ENCODE measurements at regions not wholly inside any gene's neighbourhood (a gene's known extent, or its start where the extent isn't known, plus 50 kb on each side); places are given as distances from the start of the nearest gene placed in this dataset.

GRCh38 chr6:91221072-91221720 is 634.3 kb upstream of the MAP3K7 start:
- Histone ChIP-seq H3K9me3 (replicated peaks; ENCODE audit: insufficient read depth, low read length) (no peaks in the 10 kb centered on the region), H3K4me1 (ENCODE audit: low read length) (no peaks in the 10 kb centered on the region), H4K20me1 (ENCODE audit: insufficient read depth, low read length) (no peaks in the 10 kb centered on the region), H3K79me2 (ENCODE audit: low read length) (no peaks in the 10 kb centered on the region), H3K36me3 (replicated peaks; ENCODE audit: insufficient read depth, low read length) (no peaks in the 10 kb centered on the region), H3K27me3 (replicated peaks; ENCODE audit: insufficient read depth, low read length) (no peaks in the 10 kb centered on the region), H3K9ac (ENCODE audit: low read length) (no peak overlapping the region), H3F3A (ENCODE audit: insufficient read depth, low read length) (no peaks in the 10 kb centered on the region), H3K27ac (ENCODE audit: low read length) (no peak overlapping the region), H3K4me3 (ENCODE audit: low read length) (no peak overlapping the region), H2AFZ (ENCODE audit: low read length) (no peak overlapping the region), H3K9me2 (replicated peaks; ENCODE audit: insufficient read depth, low read length) (no peaks in the 10 kb centered on the region), H3K4me2 (ENCODE audit: low read depth, low read length) (no peak overlapping the region)
- no peak for TF ChIP-seq CTCF (IDR thresholded peaks at IDR 0.05; ENCODE audit: low read length)
- no peak for TF ChIP-seq EZH2 (optimal IDR thresholded peaks at IDR 0.05; ENCODE audit: low read depth, low read length)
- TF ChIP-seq EZH2phosphoT487 (IDR thresholded peaks at IDR 0.05; ENCODE audit: low read length): no peak
- DNase-seq: no peak

GRCh38 chr6:91213229-91213901 is 626.5 kb upstream of the MAP3K7 start:
- Histone ChIP-seq H3K79me2 (ENCODE audit: low read length) (no peaks in the 10 kb centered on the region), H3K27me3 (replicated peaks; ENCODE audit: insufficient read depth, low read length) (no peaks in the 10 kb centered on the region), H3K4me2 (ENCODE audit: low read depth, low read length) (no peak overlapping the region), H3K27ac (ENCODE audit: low read length) (no peak overlapping the region), H3K4me1 (ENCODE audit: low read length) (no peaks in the 10 kb centered on the region), H3K4me3 (ENCODE audit: low read length) (no peak overlapping the region), H3K9me3 (replicated peaks; ENCODE audit: insufficient read depth, low read length) (no peaks in the 10 kb centered on the region), H2AFZ (ENCODE audit: low read length) (no peak overlapping the region), H3F3A (ENCODE audit: insufficient read depth, low read length) (no peaks in the 10 kb centered on the region), H3K36me3 (replicated peaks; ENCODE audit: insufficient read depth, low read length) (no peaks in the 10 kb centered on the region), H3K9me2 (replicated peaks; ENCODE audit: insufficient read depth, low read length) (no peaks in the 10 kb centered on the region), H4K20me1 (ENCODE audit: insufficient read depth, low read length) (no peaks in the 10 kb centered on the region), H3K9ac (ENCODE audit: low read length) (no peak overlapping the region)
- no peak for DNase-seq
- no peak for TF ChIP-seq EZH2 (optimal IDR thresholded peaks at IDR 0.05; ENCODE audit: low read depth, low read length)
- no peak for TF ChIP-seq EZH2phosphoT487 (IDR thresholded peaks at IDR 0.05; ENCODE audit: low read length)
- TF ChIP-seq CTCF (IDR thresholded peaks at IDR 0.05; ENCODE audit: low read length): no peak

GRCh38 chr6:91198588-91199255 is 611.9 kb upstream of the MAP3K7 start:
- Histone ChIP-seq H3K9me2 (replicated peaks; ENCODE audit: insufficient read depth, low read length) (no peaks in the 10 kb centered on the region), H3K36me3 (replicated peaks; ENCODE audit: insufficient read depth, low read length) (no peaks in the 10 kb centered on the region)

More at GRCh38 chr6:91198588-91199255, 611.9 kb upstream of the MAP3K7 start:
- Histone ChIP-seq H3K9ac (ENCODE audit: low read length) (no peak overlapping the region), H3K4me2 (ENCODE audit: low read depth, low read length) (no peak overlapping the region), H3K4me3 (ENCODE audit: low read length) (no peak overlapping the region), H3K79me2 (ENCODE audit: low read length) (no peaks in the 10 kb centered on the region), H3K27ac (ENCODE audit: low read length) (no peak overlapping the region), H2AFZ (ENCODE audit: low read length) (no peak overlapping the region), H3K4me1 (ENCODE audit: low read length) (no peaks in the 10 kb centered on the region), H3F3A (ENCODE audit: insufficient read depth, low read length) (no peaks in the 10 kb centered on the region), H3K27me3 (replicated peaks; ENCODE audit: insufficient read depth, low read length) (no peaks in the 10 kb centered on the region), H3K9me3 (replicated peaks; ENCODE audit: insufficient read depth, low read length) (no peaks in the 10 kb centered on the region), H4K20me1 (ENCODE audit: insufficient read depth, low read length) (no peaks in the 10 kb centered on the region)
- no peak for DNase-seq
- TF ChIP-seq EZH2 (optimal IDR thresholded peaks at IDR 0.05; ENCODE audit: low read depth, low read length) (no peak), CTCF (IDR thresholded peaks at IDR 0.05; ENCODE audit: low read length) (no peak)

Measured in MM.1S (cell line).